ENCODE measurements at regions not wholly inside any gene's neighbourhood (a gene's known extent, or its start where the extent isn't known, plus 50 kb on each side); places are given as distances from the start of the nearest gene placed in this dataset.

DNA sequence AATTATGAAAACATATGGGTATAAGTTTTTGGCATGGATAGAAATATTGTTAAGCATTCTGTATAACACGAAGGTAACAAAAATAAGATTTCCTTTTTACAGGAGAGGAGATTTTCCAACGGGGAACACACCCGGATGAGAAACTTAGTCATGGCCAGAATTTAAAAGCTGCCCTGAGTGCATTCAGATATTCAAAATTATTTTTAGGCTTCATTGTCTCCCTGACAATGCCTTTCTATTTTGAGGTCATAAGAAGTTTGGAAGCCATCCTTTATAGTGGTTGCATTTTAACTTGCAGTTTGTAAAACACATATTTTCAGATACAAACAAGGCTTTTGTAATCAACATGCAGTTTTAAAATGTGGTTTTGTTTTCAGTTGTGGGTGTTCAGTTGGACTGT lies 357.5 kb upstream of the FAM47C start:
- TF ChIP-seq EP300 (IDR thresholded peaks at IDR 0.05; ENCODE audit: borderline replicate concordance) = no peak
- TF ChIP-seq CREB1 (IDR thresholded peaks at IDR 0.05; ENCODE audit: low read depth) = no peak
- TF ChIP-seq CEBPB (IDR thresholded peaks at IDR 0.05) = no peak
- TF ChIP-seq ZBTB7A (IDR thresholded peaks at IDR 0.05; ENCODE audit: low read depth) = no peak

Data from Ishikawa (cell line).